ENCODE measurements at regions not wholly inside any gene's neighbourhood (a gene's known extent, or its start where the extent isn't known, plus 50 kb on each side); places are given as distances from the start of the nearest gene placed in this dataset.

GRCh38 chr1:5424802-5425703, 567.2 kb downstream of the NPHP4 start:
- no peak for DNase-seq (ENCODE audit: low spot score)

- no peak for DNase-seq (ENCODE audit: low spot score)
These were observed 569.1 kb downstream of the NPHP4 start for GRCh38 chr1:5423109-5423508.

GRCh38 chr1:5419501-5419900, 572.7 kb downstream of the NPHP4 start:
- DNase-seq (ENCODE audit: low spot score): no peak

GRCh38 chr1:5416518-5416917, 575.7 kb downstream of the NPHP4 start:
- DNase-seq (ENCODE audit: low spot score): no peak

- no peak for DNase-seq (ENCODE audit: low spot score)
These were observed 576.6 kb downstream of the NPHP4 start for GRCh38 chr1:5415606-5416005.

GRCh38 chr1:5410652-5411051, 581.6 kb downstream of the NPHP4 start:
- no peak for DNase-seq (ENCODE audit: low spot score)

- no peak for DNase-seq (ENCODE audit: low spot score)
These were observed 583.8 kb downstream of the NPHP4 start for GRCh38 chr1:5408401-5408800.

GRCh38 chr1:5405263-5405662, 587.0 kb downstream of the NPHP4 start:
- no peak for DNase-seq (ENCODE audit: low spot score)

- no peak for DNase-seq (ENCODE audit: low spot score)
These were observed 587.6 kb downstream of the NPHP4 start for GRCh38 chr1:5404412-5405203.

GRCh38 chr1:5403935-5404334, 588.3 kb downstream of the NPHP4 start:
- DNase-seq (ENCODE audit: low spot score): no peak

GRCh38 chr1:5402618-5403017, 589.6 kb downstream of the NPHP4 start:
- DNase-seq (ENCODE audit: low spot score): no peak

GRCh38 chr1:5399771-5400170, 592.5 kb downstream of the NPHP4 start:
- DNase-seq (ENCODE audit: low spot score): no peak

GRCh38 chr1:5396593-5396992, 595.6 kb downstream of the NPHP4 start:
- no peak for DNase-seq (ENCODE audit: low spot score)

GRCh38 chr1:5394111-5394510, 598.1 kb downstream of the NPHP4 start:
- no peak for DNase-seq (ENCODE audit: low spot score)

- DNase-seq (ENCODE audit: low spot score): no peak
These were observed 598.6 kb downstream of the NPHP4 start for GRCh38 chr1:5393603-5394002.

GRCh38 chr1:5393146-5393545, 599.1 kb downstream of the NPHP4 start:
- DNase-seq (ENCODE audit: low spot score): no peak

- DNase-seq (ENCODE audit: low spot score): no peak
These were observed 600.5 kb downstream of the NPHP4 start for GRCh38 chr1:5391725-5392124.

GRCh38 chr1:5390504-5390903, 601.7 kb downstream of the NPHP4 start:
- no peak for DNase-seq (ENCODE audit: low spot score)

- DNase-seq (ENCODE audit: low spot score): no peak
These were observed 602.9 kb downstream of the NPHP4 start for GRCh38 chr1:5389101-5389885.

GRCh38 chr1:5388622-5389021, 603.6 kb downstream of the NPHP4 start:
- DNase-seq (ENCODE audit: low spot score): no peak

- DNase-seq (ENCODE audit: low spot score): no peak
These were observed 605.9 kb downstream of the NPHP4 start for GRCh38 chr1:5386371-5386770.

- DNase-seq (ENCODE audit: low spot score): no peak
These were observed 606.3 kb downstream of the NPHP4 start for GRCh38 chr1:5385956-5386355.
